ENCODE measurements at regions not wholly inside any gene's neighbourhood (a gene's known extent, or its start where the extent isn't known, plus 50 kb on each side); places are given as distances from the start of the nearest gene placed in this dataset.

- in situ Hi-C loops (cut with HindIII; ENCODE audit: low pct_unique_long_range_greater_than_20kb, low sequenced_read_pairs) = no loop called here
- H3K9me3 ChIP-seq (ENCODE audit: control insufficient read depth, insufficient read depth, low read depth, low read length) = no peaks in the 10 kb centered on the region
- POLR2A ChIA-PET = no interaction called here
These were observed 72.8 kb downstream of the RHOU start for GRCh38 chr1:228807904-228808605.

GRCh38 chr1:228809621-228810394 is 74.5 kb downstream of the RHOU start:
- H3K27ac ChIP-seq (ENCODE audit: low read length) = no peak overlapping the region
- CTCF ChIA-PET = no interaction called here
- ATAC-seq = no peak
- H3K36me3 ChIP-seq (ENCODE audit: control insufficient read depth, insufficient read depth, low read length) = no peaks in the 10 kb centered on the region
- no peaks in the 10 kb centered on the region for H3K9me3 ChIP-seq (ENCODE audit: control insufficient read depth, insufficient read depth, low read depth, low read length)
- DNase-seq (ENCODE audit: low read depth, low spot score) = no peak
- BruUV-seq (replicated peaks) = no TSS peak
- intact Hi-C loops (cut with micrococcal nuclease; ENCODE audit: unreplicated experiment) (no loop called here), in situ Hi-C loops (cut with HindIII; ENCODE audit: low pct_unique_long_range_greater_than_20kb, low sequenced_read_pairs) (no loop called here)
- POLR2A ChIA-PET = no interaction called here
- H3K4me3 ChIP-seq (ENCODE audit: low read depth in 2 of 2, low read length in 2 of 2) = no peak overlapping the region
- no peaks in the 10 kb centered on the region for H3K27me3 ChIP-seq (ENCODE audit: control insufficient read depth, insufficient read depth, low read length)
- H3K4me1 ChIP-seq (ENCODE audit: control insufficient read depth, insufficient read depth, low read length) = no peaks in the 10 kb centered on the region
- TF ChIP-seq REST (IDR thresholded peaks at IDR 0.05; ENCODE audit: insufficient read depth in 1 of 2, low read depth in 2 of 2, low read length in 1 of 2) = no peak
- TF ChIP-seq TCF7L2 (IDR thresholded peaks at IDR 0.05; ENCODE audit: low read depth, low read length) = no peak
- no peak for TF ChIP-seq SIN3A (IDR thresholded peaks at IDR 0.05; ENCODE audit: borderline replicate concordance, insufficient read depth, low read depth, low read length)
- no peak for TF ChIP-seq POLR2AphosphoS5 (IDR thresholded peaks at IDR 0.05; ENCODE audit: low read depth, low read length)
- TF ChIP-seq CTCF (IDR thresholded peaks at IDR 0.05) = no peak

More at GRCh38 chr1:228807904-228808605, 72.8 kb downstream of the RHOU start:
- Histone ChIP-seq H3K36me3 (ENCODE audit: control insufficient read depth, insufficient read depth, low read length) (no peaks in the 10 kb centered on the region), H3K27me3 (ENCODE audit: control insufficient read depth, insufficient read depth, low read length) (no peaks in the 10 kb centered on the region), H3K4me3 (ENCODE audit: low read depth in 2 of 2, low read length in 2 of 2) (no peak overlapping the region), H3K4me1 (ENCODE audit: control insufficient read depth, insufficient read depth, low read length) (no peaks in the 10 kb centered on the region), H3K27ac (ENCODE audit: low read length) (no peak overlapping the region)
- ATAC-seq (no peak), DNase-seq (ENCODE audit: low read depth, low spot score) (no peak)
- CTCF ChIA-PET = no interaction called here
- TF ChIP-seq TCF7L2 (IDR thresholded peaks at IDR 0.05; ENCODE audit: low read depth, low read length) (no peak), REST (IDR thresholded peaks at IDR 0.05; ENCODE audit: insufficient read depth in 1 of 2, low read depth in 2 of 2, low read length in 1 of 2) (no peak), SIN3A (IDR thresholded peaks at IDR 0.05; ENCODE audit: borderline replicate concordance, insufficient read depth, low read depth, low read length) (no peak), POLR2AphosphoS5 (IDR thresholded peaks at IDR 0.05; ENCODE audit: low read depth, low read length) (no peak)
- no TSS peak for BruUV-seq (replicated peaks)
- intact Hi-C loops (cut with micrococcal nuclease; ENCODE audit: unreplicated experiment) = no loop called here

Data from Panc1 (cell line).